GM12891 (cell line): ENCODE measurements at regions not wholly inside any gene's neighbourhood (a gene's known extent, or its start where the extent isn't known, plus 50 kb on each side); places are given as distances from the start of the nearest gene placed in this dataset.
"Not testable (repeated sequence)": the region's sequence is repeated elsewhere in the genome, so short reads cannot be mapped to it uniquely, and the experiment has no call there.

Source experiments
- DNase-seq: peaks from one replicate; pipeline ENCODE4 v3.0.0; 2011; ENCODE audit warnings: low spot score; ENCODE audit not compliant: insufficient read length
- FAIRE-seq: peaks from 2 replicates; lab custom pipeline; 2011; peaks lifted over from hg19 to GRCh38; lab: Jason Lieb, UNC
- PAX5 ChIP-seq: IDR thresholded peaks from 2 replicates; pipeline ENCODE4 v1.6.1; 2011; ENCODE audit warnings: low read length, moderate library complexity, mild to moderate bottlenecking; ENCODE audit not compliant: insufficient read depth, severe bottlenecking
- POLR2A ChIP-seq: IDR thresholded peaks from 2 replicates; pipeline ENCODE4 v1.6.1; 2011; ENCODE audit warnings: low read depth, low read length, control low read depth
- POLR2AphosphoS5 ChIP-seq: IDR thresholded peaks from 2 replicates; pipeline ENCODE4 v1.6.1; 2011; ENCODE audit warnings: low read depth, low read length, control low read depth
- POU2F2 ChIP-seq: IDR thresholded peaks from 2 replicates; pipeline ENCODE4 v1.6.1; 2011; ENCODE audit warnings: low read depth, mild to moderate bottlenecking, control low read depth, low read length, moderate library complexity
- SPI1 ChIP-seq: IDR thresholded peaks from 2 replicates; pipeline ENCODE4 v1.6.1; 2011; ENCODE audit warnings: low read depth, low read length, control low read depth
- TAF1 ChIP-seq: IDR thresholded peaks from 2 replicates; pipeline ENCODE4 v1.6.1; 2011; ENCODE audit warnings: low read depth, low read length, control low read depth

- no peak for FAIRE-seq
- no peak for TF ChIP-seq POLR2AphosphoS5
- no peak for TF ChIP-seq POLR2A
- TF ChIP-seq POU2F2, result no peak
- TF ChIP-seq TAF1, result no peak
- no peak for TF ChIP-seq PAX5
- no peak for TF ChIP-seq SPI1
- DNase-seq, result no peak
These were observed 109.1 kb upstream of the SPATA12 start for GRCh38 chr3:56951366-56951765.

- FAIRE-seq, DNase-seq: not testable (repeated sequence)
These were observed 115.1 kb upstream of the SPATA12 start for GRCh38 chr3:56945378-56945777.

- no peak for TF ChIP-seq TAF1
- no peak for TF ChIP-seq POU2F2
- no peak for TF ChIP-seq POLR2A
- TF ChIP-seq POLR2AphosphoS5, result no peak
- TF ChIP-seq PAX5, result no peak
- no peak for TF ChIP-seq SPI1
- no peak for FAIRE-seq
- no peak for DNase-seq
These were observed 117.9 kb upstream of the SPATA12 start for GRCh38 chr3:56942523-56942922.

DNA sequence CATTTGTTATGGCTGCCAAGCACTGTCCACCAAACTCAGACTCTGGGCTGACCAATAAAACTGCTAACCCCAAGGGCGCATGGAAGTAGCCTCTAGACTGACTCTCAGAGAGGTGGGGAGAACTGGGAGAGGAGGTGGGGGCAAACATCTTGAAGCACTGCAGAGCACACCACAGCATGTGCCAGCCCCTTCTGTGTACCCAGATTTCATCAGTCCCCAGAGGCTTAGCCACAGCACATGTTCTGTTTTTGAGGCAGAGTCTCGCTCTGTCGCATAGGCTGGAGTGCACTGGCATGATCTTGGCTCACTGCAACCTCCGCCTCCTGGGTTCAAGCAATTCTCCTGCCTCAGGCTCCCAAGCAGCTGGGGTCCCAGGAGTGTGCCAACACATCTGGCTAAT lies 119.5 kb upstream of the SPATA12 start:
- no peak for DNase-seq
- TF ChIP-seq POLR2AphosphoS5 (no peak), TAF1 (no peak), SPI1 (no peak), POU2F2 (no peak)
- no peak for FAIRE-seq

GRCh38 chr3:56940321-56940720 lies 120.1 kb upstream of the SPATA12 start:
- DNase-seq (no peak), FAIRE-seq (no peak)
- TF ChIP-seq POLR2A (no peak), TAF1 (no peak), PAX5 (no peak), POU2F2 (no peak), SPI1 (no peak), POLR2AphosphoS5 (no peak)

DNA sequence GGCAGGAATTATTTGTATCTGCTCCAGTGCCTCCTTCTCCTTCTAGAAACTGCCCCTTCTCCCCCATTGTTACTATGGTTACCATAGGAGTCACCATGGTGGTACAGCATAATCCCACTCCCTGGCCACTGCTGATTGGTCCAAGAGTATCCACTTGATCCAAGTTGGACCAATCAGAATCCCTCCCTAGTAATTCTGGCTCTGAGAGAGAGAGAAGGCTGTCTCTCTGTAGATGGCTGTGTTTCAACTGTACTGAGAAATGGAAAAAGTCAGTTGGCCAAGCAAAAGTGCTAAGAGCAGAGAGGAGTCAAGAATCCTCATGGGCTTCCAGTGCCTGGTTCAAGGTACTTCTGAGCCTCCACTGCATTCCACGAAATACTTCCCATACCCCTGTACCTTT lies 120.6 kb upstream of the SPATA12 start:
- DNase-seq (no peak), FAIRE-seq (no peak)
- TF ChIP-seq PAX5 (no peak), POU2F2 (no peak), SPI1 (no peak), TAF1 (no peak), POLR2A (no peak), POLR2AphosphoS5 (no peak)

- FAIRE-seq (no peak), DNase-seq (no peak)
These were observed 121.9 kb upstream of the SPATA12 start for GRCh38 chr3:56938530-56938929.

GRCh38 chr3:56937580-56937979 lies 122.9 kb upstream of the SPATA12 start:
- DNase-seq (no peak), FAIRE-seq (no peak)
- TF ChIP-seq TAF1 (no peak), POU2F2 (no peak), POLR2AphosphoS5 (no peak), PAX5 (no peak), SPI1 (no peak), POLR2A (no peak)

More at GRCh38 chr3:56938530-56938929, 121.9 kb upstream of the SPATA12 start:
- TF ChIP-seq POLR2A (no peak), POLR2AphosphoS5 (no peak), POU2F2 (no peak)

- no peak for FAIRE-seq
- TF ChIP-seq POLR2A (no peak), PAX5 (no peak), SPI1 (no peak), POU2F2 (no peak), TAF1 (no peak), POLR2AphosphoS5 (no peak)
These were observed 124.7 kb upstream of the SPATA12 start for GRCh38 chr3:56935811-56936210.

GRCh38 chr3:56934481-56934880 lies 126.0 kb upstream of the SPATA12 start:
- DNase-seq, FAIRE-seq: not testable (repeated sequence)

More at GRCh38 chr3:56935811-56936210, 124.7 kb upstream of the SPATA12 start:
- DNase-seq, result no peak

GRCh38 chr3:56933803-56934202 lies 126.7 kb upstream of the SPATA12 start:
- TF ChIP-seq POLR2AphosphoS5 (no peak), SPI1 (no peak), POLR2A (no peak), PAX5 (no peak), POU2F2 (no peak), TAF1 (no peak)
- no peak for FAIRE-seq
- no peak for DNase-seq

- TF ChIP-seq POLR2AphosphoS5 (no peak), TAF1 (no peak), SPI1 (no peak), POLR2A (no peak), POU2F2 (no peak), PAX5 (no peak)
- DNase-seq (no peak), FAIRE-seq (no peak)
These were observed 127.6 kb upstream of the SPATA12 start for GRCh38 chr3:56932866-56933265.
